ENCODE measurements at regions not wholly inside any gene's neighbourhood (a gene's known extent, or its start where the extent isn't known, plus 50 kb on each side); places are given as distances from the start of the nearest gene placed in this dataset.

- H3K36me3 ChIP-seq (ENCODE audit: control insufficient read depth in 2 of 3, insufficient read depth in 3 of 3, low read length in 3 of 3), result no peaks in the 10 kb centered on the region
- no peak overlapping the region for H3K27ac ChIP-seq (ENCODE audit: low read depth in 2 of 2, low read length in 2 of 2)
- no peaks in the 10 kb centered on the region for H3K4me1 ChIP-seq (ENCODE audit: control insufficient read depth in 2 of 3, insufficient read depth in 2 of 3, low read depth in 1 of 3, low read length in 3 of 3)
- H3K9me3 ChIP-seq (ENCODE audit: control insufficient read depth in 2 of 3, insufficient read depth in 1 of 3, low read length in 3 of 3), result no peaks in the 10 kb centered on the region
- TF ChIP-seq, protein P1, sequence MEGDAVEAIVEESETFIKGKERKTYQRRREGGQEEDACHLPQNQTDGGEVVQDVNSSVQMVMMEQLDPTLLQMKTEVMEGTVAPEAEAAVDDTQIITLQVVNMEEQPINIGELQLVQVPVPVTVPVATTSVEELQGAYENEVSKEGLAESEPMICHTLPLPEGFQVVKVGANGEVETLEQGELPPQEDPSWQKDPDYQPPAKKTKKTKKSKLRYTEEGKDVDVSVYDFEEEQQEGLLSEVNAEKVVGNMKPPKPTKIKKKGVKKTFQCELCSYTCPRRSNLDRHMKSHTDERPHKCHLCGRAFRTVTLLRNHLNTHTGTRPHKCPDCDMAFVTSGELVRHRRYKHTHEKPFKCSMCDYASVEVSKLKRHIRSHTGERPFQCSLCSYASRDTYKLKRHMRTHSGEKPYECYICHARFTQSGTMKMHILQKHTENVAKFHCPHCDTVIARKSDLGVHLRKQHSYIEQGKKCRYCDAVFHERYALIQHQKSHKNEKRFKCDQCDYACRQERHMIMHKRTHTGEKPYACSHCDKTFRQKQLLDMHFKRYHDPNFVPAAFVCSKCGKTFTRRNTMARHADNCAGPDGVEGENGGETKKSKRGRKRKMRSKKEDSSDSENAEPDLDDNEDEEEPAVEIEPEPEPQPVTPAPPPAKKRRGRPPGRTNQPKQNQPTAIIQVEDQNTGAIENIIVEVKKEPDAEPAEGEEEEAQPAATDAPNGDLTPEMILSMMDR (IDR thresholded peaks at IDR 0.05; ENCODE audit: borderline replicate concordance, extremely low read depth, insufficient read depth), result no peak
- intact Hi-C loops (cut with DNase I), result no loop called here
- H3K9ac ChIP-seq (ENCODE audit: low read length in 3 of 3), result no peak overlapping the region
- no peaks in the 10 kb centered on the region for H3K27me3 ChIP-seq (ENCODE audit: control insufficient read depth, insufficient read depth, low read length)
- DNase-seq, result no peak
- no peak for FAIRE-seq
- no peak overlapping the region for H3K4me3 ChIP-seq (ENCODE audit: low read length in 3 of 3)
Observed at GRCh38 chr5:123273984-123274383, 149.2 kb downstream of the CEP120 start.

- H3K27ac ChIP-seq (ENCODE audit: low read depth in 2 of 2, low read length in 2 of 2), result no peak overlapping the region
- no peaks in the 10 kb centered on the region for H3K4me1 ChIP-seq (ENCODE audit: control insufficient read depth in 2 of 3, insufficient read depth in 2 of 3, low read depth in 1 of 3, low read length in 3 of 3)
- no peaks in the 10 kb centered on the region for H3K9me3 ChIP-seq (ENCODE audit: control insufficient read depth in 2 of 3, insufficient read depth in 1 of 3, low read length in 3 of 3)
- H3K9ac ChIP-seq (ENCODE audit: low read length in 3 of 3), result no peak overlapping the region
- no peak overlapping the region for H3K4me3 ChIP-seq (ENCODE audit: low read length in 3 of 3)
- TF ChIP-seq, protein P1 (IDR thresholded peaks at IDR 0.05; ENCODE audit: borderline replicate concordance, extremely low read depth, insufficient read depth), result no peak
- intact Hi-C loops (cut with DNase I), result no loop called here
- FAIRE-seq (no peak), DNase-seq (no peak)
- no peaks in the 10 kb centered on the region for H3K27me3 ChIP-seq (ENCODE audit: control insufficient read depth, insufficient read depth, low read length)
- no peaks in the 10 kb centered on the region for H3K36me3 ChIP-seq (ENCODE audit: control insufficient read depth in 2 of 3, insufficient read depth in 3 of 3, low read length in 3 of 3)
Observed at GRCh38 chr5:123273095-123273494, 150.1 kb downstream of the CEP120 start.

DNA sequence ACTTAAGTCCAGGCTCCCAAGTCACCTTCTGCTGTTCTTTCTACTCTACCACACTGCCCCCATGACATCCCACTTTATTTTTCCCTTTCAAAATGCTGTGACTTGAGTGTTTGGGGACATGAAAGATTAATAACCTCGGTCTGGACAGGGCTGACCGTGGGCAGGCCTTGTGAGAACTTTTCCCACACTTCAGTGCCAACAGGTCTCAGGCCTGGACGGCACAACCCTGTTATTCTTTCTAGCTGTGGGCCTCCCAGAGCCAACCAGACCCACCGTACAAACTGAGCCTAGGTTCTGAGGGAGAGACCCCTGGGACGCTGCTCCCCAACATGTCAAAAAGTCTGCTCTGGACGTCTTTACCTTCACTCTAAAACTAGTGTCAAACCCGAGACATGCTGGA is 153.4 kb downstream of the CEP120 start:
- H3K4me3 ChIP-seq (ENCODE audit: low read length in 3 of 3), result no peak overlapping the region
- FAIRE-seq (no peak), DNase-seq (no peak)
- TF ChIP-seq, protein P1 (IDR thresholded peaks at IDR 0.05; ENCODE audit: borderline replicate concordance, extremely low read depth, insufficient read depth), result no peak
- H3K27ac ChIP-seq (ENCODE audit: low read depth in 2 of 2, low read length in 2 of 2), result no peak overlapping the region
- H3K9ac ChIP-seq (ENCODE audit: low read length in 3 of 3), result no peak overlapping the region
- no peaks in the 10 kb centered on the region for H3K9me3 ChIP-seq (ENCODE audit: control insufficient read depth in 2 of 3, insufficient read depth in 1 of 3, low read length in 3 of 3)
- H3K36me3 ChIP-seq (ENCODE audit: control insufficient read depth in 2 of 3, insufficient read depth in 3 of 3, low read length in 3 of 3), result no peaks in the 10 kb centered on the region
- intact Hi-C loops (cut with DNase I), result no loop called here
- H3K27me3 ChIP-seq (ENCODE audit: control insufficient read depth, insufficient read depth, low read length), result no peaks in the 10 kb centered on the region
- no peaks in the 10 kb centered on the region for H3K4me1 ChIP-seq (ENCODE audit: control insufficient read depth in 2 of 3, insufficient read depth in 2 of 3, low read depth in 1 of 3, low read length in 3 of 3)

DNA sequence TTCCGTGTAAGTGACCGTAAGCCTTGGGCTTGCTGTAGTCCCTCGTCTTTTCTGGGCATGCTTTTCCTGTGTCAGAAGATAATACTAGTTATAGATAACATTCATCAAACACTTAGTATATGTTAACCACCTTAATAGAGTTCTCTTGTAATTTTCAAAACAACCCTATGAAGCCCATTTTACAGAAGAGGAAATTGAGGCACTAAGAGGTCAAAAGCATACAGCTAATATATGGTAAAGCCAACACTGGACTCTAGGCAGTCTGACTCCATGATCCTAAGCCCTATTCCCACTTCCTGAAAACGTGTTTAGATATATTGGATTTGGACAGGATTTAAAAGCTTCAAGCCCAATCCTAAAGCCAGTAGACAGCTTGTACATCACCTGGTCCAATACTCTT is 153.8 kb downstream of the CEP120 start:
- no peak overlapping the region for H3K4me3 ChIP-seq (ENCODE audit: low read length in 3 of 3)
- TF ChIP-seq, protein P1 (IDR thresholded peaks at IDR 0.05; ENCODE audit: borderline replicate concordance, extremely low read depth, insufficient read depth), result no peak
- no peaks in the 10 kb centered on the region for H3K27me3 ChIP-seq (ENCODE audit: control insufficient read depth, insufficient read depth, low read length)
- DNase-seq, result no peak
- FAIRE-seq, result no peak
- intact Hi-C loops (cut with DNase I), result no loop called here
- H3K9me3 ChIP-seq (ENCODE audit: control insufficient read depth in 2 of 3, insufficient read depth in 1 of 3, low read length in 3 of 3), result no peaks in the 10 kb centered on the region
- no peak overlapping the region for H3K27ac ChIP-seq (ENCODE audit: low read depth in 2 of 2, low read length in 2 of 2)
- no peaks in the 10 kb centered on the region for H3K4me1 ChIP-seq (ENCODE audit: control insufficient read depth in 2 of 3, insufficient read depth in 2 of 3, low read depth in 1 of 3, low read length in 3 of 3)
- H3K36me3 ChIP-seq (ENCODE audit: control insufficient read depth in 2 of 3, insufficient read depth in 3 of 3, low read length in 3 of 3), result no peaks in the 10 kb centered on the region
- H3K9ac ChIP-seq (ENCODE audit: low read length in 3 of 3), result no peak overlapping the region
